ENCODE measurements at regions not wholly inside any gene's neighbourhood (a gene's known extent, or its start where the extent isn't known, plus 50 kb on each side); places are given as distances from the start of the nearest gene placed in this dataset.

DNA sequence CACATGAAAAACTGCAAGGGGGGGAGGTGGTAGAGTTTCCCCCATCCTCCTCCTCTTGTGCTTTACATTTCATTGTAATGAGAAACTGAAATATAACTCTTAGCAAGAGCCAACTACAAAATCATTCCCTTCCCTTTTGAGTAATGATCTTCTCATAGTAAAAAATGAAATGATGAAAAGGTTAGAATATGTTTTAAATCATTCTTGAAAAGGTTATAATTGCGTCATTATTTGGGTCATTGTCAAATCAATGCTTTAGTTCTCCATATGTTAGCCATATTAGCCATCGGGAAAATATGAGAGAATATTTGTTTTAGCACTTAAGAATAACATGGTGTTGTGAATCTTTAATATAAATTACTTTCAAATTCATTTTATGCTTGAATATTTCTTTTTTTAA is 1185.0 kb upstream of the CDH18 start:
- H3K9me2 ChIP-seq (replicated peaks; ENCODE audit: insufficient read depth, low read length) = no peaks in the 10 kb centered on the region

GRCh38 chr5:21171038-21171437 is 1183.0 kb upstream of the CDH18 start:
- H3K4me1 ChIP-seq (ENCODE audit: low read length) = no peaks in the 10 kb centered on the region
- no peaks in the 10 kb centered on the region for H3K27me3 ChIP-seq (replicated peaks; ENCODE audit: insufficient read depth, low read length)
- H3K27ac ChIP-seq (ENCODE audit: low read length) = no peak overlapping the region
- H3F3A ChIP-seq (ENCODE audit: insufficient read depth, low read length) = no peaks in the 10 kb centered on the region
- no peaks in the 10 kb centered on the region for H3K9me3 ChIP-seq (replicated peaks; ENCODE audit: insufficient read depth, low read length)
- no peaks in the 10 kb centered on the region for H3K79me2 ChIP-seq (ENCODE audit: low read length)
- no peak overlapping the region for H3K4me3 ChIP-seq (ENCODE audit: low read length)
- no peak for DNase-seq
- H3K9me2 ChIP-seq (replicated peaks; ENCODE audit: insufficient read depth, low read length) = no peaks in the 10 kb centered on the region
- H3K9ac ChIP-seq (ENCODE audit: low read length) = no peak overlapping the region
- TF ChIP-seq EZH2 (optimal IDR thresholded peaks at IDR 0.05; ENCODE audit: low read depth, low read length) (no peak), EZH2phosphoT487 (IDR thresholded peaks at IDR 0.05; ENCODE audit: low read length) (no peak), CTCF (IDR thresholded peaks at IDR 0.05; ENCODE audit: low read length) (no peak)
- no peaks in the 10 kb centered on the region for H3K36me3 ChIP-seq (replicated peaks; ENCODE audit: insufficient read depth, low read length)
- no peak overlapping the region for H3K4me2 ChIP-seq (ENCODE audit: low read depth, low read length)
- H2AFZ ChIP-seq (ENCODE audit: low read length) = no peak overlapping the region
- H4K20me1 ChIP-seq (ENCODE audit: insufficient read depth, low read length) = no peaks in the 10 kb centered on the region

More for the DNA sequence above, 1185.0 kb upstream of the CDH18 start:
- Histone ChIP-seq H2AFZ (ENCODE audit: low read length) (no peak overlapping the region), H3K4me3 (ENCODE audit: low read length) (no peak overlapping the region), H3K4me2 (ENCODE audit: low read depth, low read length) (no peak overlapping the region), H3K27me3 (replicated peaks; ENCODE audit: insufficient read depth, low read length) (no peaks in the 10 kb centered on the region), H3K79me2 (ENCODE audit: low read length) (no peaks in the 10 kb centered on the region), H3K9me3 (replicated peaks; ENCODE audit: insufficient read depth, low read length) (no peaks in the 10 kb centered on the region), H3K36me3 (replicated peaks; ENCODE audit: insufficient read depth, low read length) (no peaks in the 10 kb centered on the region), H3K27ac (ENCODE audit: low read length) (no peak overlapping the region), H3K4me1 (ENCODE audit: low read length) (no peaks in the 10 kb centered on the region), H3K9ac (ENCODE audit: low read length) (no peak overlapping the region), H3F3A (ENCODE audit: insufficient read depth, low read length) (no peaks in the 10 kb centered on the region), H4K20me1 (ENCODE audit: insufficient read depth, low read length) (no peaks in the 10 kb centered on the region)
- no peak for DNase-seq
- TF ChIP-seq EZH2 (optimal IDR thresholded peaks at IDR 0.05; ENCODE audit: low read depth, low read length) (no peak), EZH2phosphoT487 (IDR thresholded peaks at IDR 0.05; ENCODE audit: low read length) (no peak), CTCF (IDR thresholded peaks at IDR 0.05; ENCODE audit: low read length) (no peak)

DNA sequence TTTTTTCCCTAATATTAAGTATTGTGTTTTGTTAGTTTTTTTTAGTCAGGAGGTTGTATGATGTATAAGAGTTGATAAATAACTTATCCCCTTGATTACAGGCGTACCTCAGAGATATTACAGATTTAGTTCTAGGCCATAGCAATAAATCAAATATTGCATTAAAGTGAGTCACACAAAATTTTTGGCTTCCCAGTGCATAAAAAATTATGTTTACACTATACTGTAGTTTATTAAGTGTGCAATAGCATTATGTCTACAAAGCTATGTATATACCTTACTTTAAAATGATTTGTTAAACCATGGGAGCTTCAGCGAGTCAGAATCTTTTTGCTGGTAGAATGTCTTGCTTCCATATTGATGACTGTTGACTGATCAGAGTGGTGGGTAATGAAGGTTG is 1180.6 kb upstream of the CDH18 start:
- H3K4me3 ChIP-seq (ENCODE audit: low read length) = no peak overlapping the region
- H3K27ac ChIP-seq (ENCODE audit: low read length) = no peak overlapping the region
- H3F3A ChIP-seq (ENCODE audit: insufficient read depth, low read length) = no peaks in the 10 kb centered on the region
- no peaks in the 10 kb centered on the region for H3K9me3 ChIP-seq (replicated peaks; ENCODE audit: insufficient read depth, low read length)
- H3K4me2 ChIP-seq (ENCODE audit: low read depth, low read length) = no peak overlapping the region
- DNase-seq = no peak
- no peaks in the 10 kb centered on the region for H3K36me3 ChIP-seq (replicated peaks; ENCODE audit: insufficient read depth, low read length)
- no peaks in the 10 kb centered on the region for H4K20me1 ChIP-seq (ENCODE audit: insufficient read depth, low read length)
- no peaks in the 10 kb centered on the region for H3K79me2 ChIP-seq (ENCODE audit: low read length)
- H3K4me1 ChIP-seq (ENCODE audit: low read length) = no peaks in the 10 kb centered on the region
- no peaks in the 10 kb centered on the region for H3K27me3 ChIP-seq (replicated peaks; ENCODE audit: insufficient read depth, low read length)
- no peak for TF ChIP-seq EZH2phosphoT487 (IDR thresholded peaks at IDR 0.05; ENCODE audit: low read length)
- TF ChIP-seq EZH2 (optimal IDR thresholded peaks at IDR 0.05; ENCODE audit: low read depth, low read length) = no peak
- TF ChIP-seq CTCF (IDR thresholded peaks at IDR 0.05; ENCODE audit: low read length) = no peak
- H3K9ac ChIP-seq (ENCODE audit: low read length) = no peak overlapping the region
- H2AFZ ChIP-seq (ENCODE audit: low read length) = no peak overlapping the region
- H3K9me2 ChIP-seq (replicated peaks; ENCODE audit: insufficient read depth, low read length) = no peaks in the 10 kb centered on the region

Measured in MM.1S (cell line).